ENCODE measurements at regions not wholly inside any gene's neighbourhood (a gene's known extent, or its start where the extent isn't known, plus 50 kb on each side); places are given as distances from the start of the nearest gene placed in this dataset.

GRCh38 chr4:107246761-107247160 lies 210.6 kb upstream of the DKK2 start:
- Histone ChIP-seq H3K9ac (ENCODE audit: insufficient read depth, low read length) (no peak overlapping the region), H2AFZ (ENCODE audit: low read length) (no peak overlapping the region), H3K36me3 (ENCODE audit: control insufficient read depth, insufficient read depth, low read length) (no peaks in the 10 kb centered on the region), H3K9me3 (ENCODE audit: control insufficient read depth, insufficient read depth, low read depth, low read length) (no peaks in the 10 kb centered on the region), H3K4me1 (ENCODE audit: control insufficient read depth, extremely low read depth, insufficient read depth, low read length) (no peaks in the 10 kb centered on the region), H3K27ac (ENCODE audit: insufficient read depth, low read length) (no peak overlapping the region), H3K4me2 (ENCODE audit: extremely low read depth, insufficient read depth, low read length) (no peak overlapping the region), H4K20me1 (ENCODE audit: control insufficient read depth, extremely low read depth, insufficient read depth, low read length) (no peaks in the 10 kb centered on the region), H3K27me3 (ENCODE audit: control insufficient read depth, insufficient read depth, low read length) (no peaks in the 10 kb centered on the region), H3K79me2 (ENCODE audit: control insufficient read depth, insufficient read depth, low read length) (no peaks in the 10 kb centered on the region), H3K4me3 (replicated peaks in 1 of 4; ENCODE audit: control extremely low read depth in 1 of 4, insufficient read depth in 1 of 4, low read depth in 3 of 4, low read length in 4 of 4) (no peak overlapping the region)
- no peak for TF ChIP-seq CTCF (conservative IDR thresholded peaks at IDR 0.05 in 1 of 2, IDR thresholded peaks at IDR 0.05 in 1 of 2; ENCODE audit: low read depth in 1 of 2, low read length in 2 of 2)
- TF ChIP-seq EZH2 (IDR thresholded peaks at IDR 0.05; ENCODE audit: low read length, missing control alignments): no peak
- no peak for DNase-seq (ENCODE audit: low read depth in 2 of 2)

GRCh38 chr4:107243141-107243781 lies 207.1 kb upstream of the DKK2 start:
- Histone ChIP-seq H3K27me3 (ENCODE audit: control insufficient read depth, insufficient read depth, low read length) (no peaks in the 10 kb centered on the region), H3K9ac (ENCODE audit: insufficient read depth, low read length) (no peak overlapping the region), H3K79me2 (ENCODE audit: control insufficient read depth, insufficient read depth, low read length) (no peaks in the 10 kb centered on the region), H3K27ac (ENCODE audit: insufficient read depth, low read length) (no peak overlapping the region), H3K4me1 (ENCODE audit: control insufficient read depth, extremely low read depth, insufficient read depth, low read length) (no peaks in the 10 kb centered on the region), H3K36me3 (ENCODE audit: control insufficient read depth, insufficient read depth, low read length) (no peaks in the 10 kb centered on the region), H4K20me1 (ENCODE audit: control insufficient read depth, extremely low read depth, insufficient read depth, low read length) (no peaks in the 10 kb centered on the region), H3K4me3 (replicated peaks in 1 of 4; ENCODE audit: control extremely low read depth in 1 of 4, insufficient read depth in 1 of 4, low read depth in 3 of 4, low read length in 4 of 4) (no peak overlapping the region), H3K4me2 (ENCODE audit: extremely low read depth, insufficient read depth, low read length) (no peak overlapping the region), H2AFZ (ENCODE audit: low read length) (no peak overlapping the region), H3K9me3 (ENCODE audit: control insufficient read depth, insufficient read depth, low read depth, low read length) (no peaks in the 10 kb centered on the region)
- no peak for TF ChIP-seq CTCF (conservative IDR thresholded peaks at IDR 0.05 in 1 of 2, IDR thresholded peaks at IDR 0.05 in 1 of 2; ENCODE audit: low read depth in 1 of 2, low read length in 2 of 2)
- TF ChIP-seq EZH2 (IDR thresholded peaks at IDR 0.05; ENCODE audit: low read length, missing control alignments): no peak
- DNase-seq (ENCODE audit: low read depth in 2 of 2): no peak

GRCh38 chr4:107220976-107221375 lies 184.9 kb upstream of the DKK2 start:
- Histone ChIP-seq H3K4me2 (ENCODE audit: extremely low read depth, insufficient read depth, low read length) (no peak overlapping the region), H3K4me1 (ENCODE audit: control insufficient read depth, extremely low read depth, insufficient read depth, low read length) (no peaks in the 10 kb centered on the region), H3K4me3 (replicated peaks in 1 of 4; ENCODE audit: control extremely low read depth in 1 of 4, insufficient read depth in 1 of 4, low read depth in 3 of 4, low read length in 4 of 4) (no peak overlapping the region), H3K27ac (ENCODE audit: insufficient read depth, low read length) (no peak overlapping the region), H3K27me3 (ENCODE audit: control insufficient read depth, insufficient read depth, low read length) (no peaks in the 10 kb centered on the region), H3K36me3 (ENCODE audit: control insufficient read depth, insufficient read depth, low read length) (no peaks in the 10 kb centered on the region), H3K79me2 (ENCODE audit: control insufficient read depth, insufficient read depth, low read length) (no peaks in the 10 kb centered on the region), H3K9ac (ENCODE audit: insufficient read depth, low read length) (no peak overlapping the region), H4K20me1 (ENCODE audit: control insufficient read depth, extremely low read depth, insufficient read depth, low read length) (no peaks in the 10 kb centered on the region), H3K9me3 (ENCODE audit: control insufficient read depth, insufficient read depth, low read depth, low read length) (no peaks in the 10 kb centered on the region), H2AFZ (ENCODE audit: low read length) (no peak overlapping the region)
- peak in 1 of 2 donors; percentile 15 for DNase-seq (ENCODE audit: low read depth in 2 of 2)
- TF ChIP-seq EZH2 (IDR thresholded peaks at IDR 0.05; ENCODE audit: low read length, missing control alignments) (no peak), CTCF (conservative IDR thresholded peaks at IDR 0.05 in 1 of 2, IDR thresholded peaks at IDR 0.05 in 1 of 2; ENCODE audit: low read depth in 1 of 2, low read length in 2 of 2) (no peak)
